Transverse colon (tissue), 4 donors: ENCODE measurements at regions not wholly inside any gene's neighbourhood (a gene's known extent, or its start where the extent isn't known, plus 50 kb on each side); places are given as distances from the start of the nearest gene placed in this dataset.

Experiments used
- POLR2A ChIP-seq: fragments of 450-650 bp; IDR thresholded peaks from one replicate; pipeline ENCODE4 v1.6.1; 2016; ENCODE audit warnings: antibody characterized with exemption, mild to moderate bottlenecking, moderate library complexity
- POLR2AphosphoS5 ChIP-seq, 3 donors: sonication (generic); formaldehyde crosslinking; IDR thresholded peaks; one replicate each; pipeline ENCODE4 v1.6.1; 2016; ENCODE audit warnings: antibody characterized with exemption in 3 of 3
- TF ChIP-seq, protein P1 (sequence below), 5 experiments: fragments of 200-600 bp in 3 of 5; fragments of 450-650 bp in 2 of 5; sonication (generic) in 3 of 5; IDR thresholded peaks; 1 replicate in 2 of 5; 2 replicates in 3 of 5; pipeline ENCODE4 v1.5.1; 2016 to 2017; ENCODE audit warnings: antibody characterized with exemption in 5 of 5, inconsistent platforms in 3 of 5, mild to moderate bottlenecking in 2 of 5, moderate library complexity in 1 of 5

DNA sequence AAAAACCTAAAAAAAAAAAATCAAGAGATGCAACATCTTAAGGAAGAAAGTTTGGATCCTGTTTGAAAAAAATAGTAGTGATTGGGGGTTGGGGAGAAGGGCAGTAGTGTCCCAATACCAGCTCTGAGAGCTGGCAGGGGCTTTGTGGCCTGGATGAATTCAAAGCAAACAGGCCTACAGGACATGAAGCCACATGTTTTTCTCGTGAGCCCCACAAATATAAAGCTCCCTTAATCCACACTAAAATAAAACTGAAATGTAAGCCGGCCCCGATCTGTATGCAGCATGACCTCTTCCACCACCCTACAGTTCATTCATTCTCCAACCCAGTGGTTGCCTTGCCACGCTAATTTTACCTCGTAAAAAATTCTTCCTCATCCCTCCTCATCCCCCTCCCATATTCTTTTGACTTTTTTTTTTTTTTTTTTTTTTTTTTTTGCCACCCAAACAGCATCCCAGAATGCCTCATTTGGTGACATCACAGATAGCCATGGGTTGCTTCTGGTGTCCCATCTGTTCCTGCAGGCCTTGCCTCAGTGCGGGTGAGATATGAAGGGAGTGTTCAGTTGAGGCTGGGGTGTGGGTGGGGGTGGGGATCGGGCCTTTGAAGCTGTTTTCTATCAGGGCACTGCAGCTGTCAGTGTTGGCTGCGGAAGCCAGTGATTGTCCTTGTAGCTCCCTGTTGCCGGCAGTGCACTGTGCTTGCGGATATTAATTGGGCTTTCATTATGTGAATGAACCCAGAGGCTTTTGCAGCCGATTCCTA lies 81.6 kb upstream of the NFIB start:
- TF ChIP-seq POLR2AphosphoS5 (IDR thresholded peaks at IDR 0.05): no peak
- TF ChIP-seq, protein P1, sequence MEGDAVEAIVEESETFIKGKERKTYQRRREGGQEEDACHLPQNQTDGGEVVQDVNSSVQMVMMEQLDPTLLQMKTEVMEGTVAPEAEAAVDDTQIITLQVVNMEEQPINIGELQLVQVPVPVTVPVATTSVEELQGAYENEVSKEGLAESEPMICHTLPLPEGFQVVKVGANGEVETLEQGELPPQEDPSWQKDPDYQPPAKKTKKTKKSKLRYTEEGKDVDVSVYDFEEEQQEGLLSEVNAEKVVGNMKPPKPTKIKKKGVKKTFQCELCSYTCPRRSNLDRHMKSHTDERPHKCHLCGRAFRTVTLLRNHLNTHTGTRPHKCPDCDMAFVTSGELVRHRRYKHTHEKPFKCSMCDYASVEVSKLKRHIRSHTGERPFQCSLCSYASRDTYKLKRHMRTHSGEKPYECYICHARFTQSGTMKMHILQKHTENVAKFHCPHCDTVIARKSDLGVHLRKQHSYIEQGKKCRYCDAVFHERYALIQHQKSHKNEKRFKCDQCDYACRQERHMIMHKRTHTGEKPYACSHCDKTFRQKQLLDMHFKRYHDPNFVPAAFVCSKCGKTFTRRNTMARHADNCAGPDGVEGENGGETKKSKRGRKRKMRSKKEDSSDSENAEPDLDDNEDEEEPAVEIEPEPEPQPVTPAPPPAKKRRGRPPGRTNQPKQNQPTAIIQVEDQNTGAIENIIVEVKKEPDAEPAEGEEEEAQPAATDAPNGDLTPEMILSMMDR (IDR thresholded peaks at IDR 0.05): no peak
- no peak for TF ChIP-seq POLR2A
